GM18867 (cell line): ENCODE measurements at regions not wholly inside any gene's neighbourhood (a gene's known extent, or its start where the extent isn't known, plus 50 kb on each side); places are given as distances from the start of the nearest gene placed in this dataset.

Experiments
- ATAC-seq: cut with Tn5 transposase; IDR thresholded peaks from one replicate; pipeline ENCODE4 v1.9.1; 2021; ENCODE audit warnings: mild to moderate bottlenecking, moderate library complexity; ENCODE audit not compliant: unreplicated experiment

DNA sequence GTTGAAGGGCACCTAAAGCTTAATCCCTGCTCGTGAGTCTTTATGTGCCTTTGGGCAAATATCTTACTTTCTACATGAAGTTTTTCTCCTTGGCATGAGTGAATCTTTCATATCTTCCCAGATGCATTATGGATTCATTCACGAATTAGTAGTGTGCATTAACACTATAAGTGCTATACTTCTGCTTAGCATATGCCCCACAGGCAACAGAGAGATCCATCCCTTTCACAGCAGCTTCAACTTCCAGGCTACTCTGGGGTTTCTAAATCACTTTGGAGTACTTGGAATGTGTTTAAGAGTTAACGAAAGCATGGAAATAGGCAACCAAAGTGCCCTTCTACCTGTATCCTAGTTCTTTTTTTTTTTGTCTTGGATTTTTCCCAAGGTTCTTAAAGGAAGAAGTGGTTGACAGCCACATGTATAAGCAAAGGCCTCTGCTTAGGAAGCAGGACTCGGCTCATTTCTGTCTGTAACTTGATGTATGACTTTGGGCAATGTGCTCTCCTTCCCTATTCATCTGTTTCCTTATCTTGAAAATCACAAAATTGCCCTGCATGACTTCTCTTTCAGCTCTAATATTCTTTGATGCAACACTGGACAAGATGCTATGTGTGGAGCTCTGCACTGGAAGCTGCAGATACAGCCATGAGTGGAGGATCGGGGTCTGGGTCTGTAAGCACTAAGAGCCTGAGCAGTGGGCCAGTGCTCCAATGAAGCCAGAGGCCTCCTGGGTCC, 54.5 kb upstream of the ME3 start:
- no peak for ATAC-seq

- ATAC-seq, result no peak
These were observed 53.8 kb upstream of the ME3 start for GRCh38 chr11:86726118-86726753.

DNA sequence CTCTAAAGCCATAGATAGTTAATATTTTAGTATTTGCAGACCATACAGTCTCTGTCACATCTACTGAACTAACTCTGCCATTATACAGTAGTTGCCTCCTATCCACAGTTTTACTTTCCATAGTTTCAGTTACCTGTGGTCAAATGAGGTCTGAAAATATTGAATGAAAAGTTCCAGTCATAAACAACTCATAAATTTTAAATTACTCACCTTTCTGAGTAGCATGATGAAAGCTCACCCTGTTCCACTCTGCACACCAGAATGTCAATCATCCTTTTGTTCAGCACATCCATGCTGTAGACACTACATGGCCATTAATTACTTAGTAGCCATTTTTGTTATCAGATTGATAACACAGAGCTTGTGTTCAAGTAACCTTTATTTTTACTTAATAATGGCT, 51.7 kb upstream of the ME3 start:
- ATAC-seq, result no peak

DNA sequence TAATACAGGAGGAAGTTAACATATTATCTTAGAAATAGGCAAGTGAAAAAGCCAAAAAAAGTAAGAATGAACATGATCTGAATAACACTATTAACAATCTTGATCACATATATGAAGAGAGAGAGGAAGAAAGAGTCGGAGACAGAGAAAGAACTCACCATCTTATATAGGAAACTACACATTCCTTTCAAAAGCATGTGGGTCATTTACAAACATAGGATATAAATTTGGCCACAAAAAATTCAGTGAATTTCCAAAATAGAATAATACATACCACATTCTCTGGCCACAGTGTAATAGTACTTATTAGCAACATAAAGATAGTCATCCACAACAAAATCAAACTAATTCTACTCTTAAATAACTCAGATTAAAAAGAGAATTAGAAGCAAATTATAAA, 50.9 kb upstream of the ME3 start:
- no peak for ATAC-seq

- no peak for ATAC-seq
These were observed 50.3 kb upstream of the ME3 start for GRCh38 chr11:86722748-86723147.
